OCI-LY1 (cell line): ENCODE measurements at regions not wholly inside any gene's neighbourhood (a gene's known extent, or its start where the extent isn't known, plus 50 kb on each side); places are given as distances from the start of the nearest gene placed in this dataset.

Experiments used
- H2AFZ ChIP-seq: fragments of 200-600 bp; sonication (generic), shearing (Covaris generic); 2 replicates; pipeline ENCODE4 v1.6.0; 2014; ENCODE audit warnings: antibody characterized with exemption, mild to moderate bottlenecking, low read length
- H3F3A ChIP-seq: fragments of 200-600 bp; sonication (generic), shearing (Covaris generic); 2 replicates; pipeline ENCODE4 v1.6.0; 2014; ENCODE audit warnings: mild to moderate bottlenecking, antibody characterized with exemption, low read length, moderate library complexity; ENCODE audit not compliant: insufficient read depth
- H3K27ac ChIP-seq: fragments of 200-600 bp; sonication (generic); 2 replicates; pipeline ENCODE4 v1.5.1; 2014; ENCODE audit warnings: low read length, mixed run types, mild to moderate bottlenecking, low read depth; ENCODE audit not compliant: poor library complexity, severe bottlenecking
- H3K27me3 ChIP-seq: fragments of 200-600 bp; sonication (generic); 2 replicates; pipeline ENCODE4 v1.6.0; 2014; ENCODE audit warnings: antibody characterized with exemption, mild to moderate bottlenecking, low read length, moderate library complexity; ENCODE audit not compliant: insufficient read depth
- H3K36me3 ChIP-seq: fragments of 200-600 bp; sonication (generic); 2 replicates; pipeline ENCODE4 v1.6.1; 2014; ENCODE audit warnings: mild to moderate bottlenecking, antibody characterized with exemption, low read length, moderate library complexity, mixed read lengths; ENCODE audit not compliant: insufficient read depth
- H3K4me1 ChIP-seq: fragments of 200-600 bp; sonication (generic); 2 replicates; pipeline ENCODE4 v1.5.1; 2014; ENCODE audit warnings: mild to moderate bottlenecking, low read length, moderate library complexity; ENCODE audit not compliant: insufficient read depth, severe bottlenecking
- H3K4me2 ChIP-seq: fragments of 200-600 bp; sonication (generic), shearing (Covaris generic); 2 replicates; pipeline ENCODE4 v1.6.1; 2014; ENCODE audit warnings: low read length
- H3K4me3 ChIP-seq: fragments of 200-600 bp; sonication (generic); 2 replicates; pipeline ENCODE4 v1.5.1; 2014; ENCODE audit warnings: low read length, low read depth, mild to moderate bottlenecking, mixed read lengths; ENCODE audit not compliant: poor library complexity, severe bottlenecking
- H3K79me2 ChIP-seq: fragments of 200-600 bp; shearing (Covaris generic); 2 replicates; pipeline ENCODE4 v1.6.1; 2016; ENCODE audit warnings: mixed run types, low read length, mixed read lengths; ENCODE audit not compliant: insufficient read depth
- H3K9ac ChIP-seq: fragments of 200-600 bp; sonication (generic), shearing (Covaris generic); 2 replicates; pipeline ENCODE4 v1.6.1; 2014; ENCODE audit warnings: mild to moderate bottlenecking, low read length, mixed read lengths
- H3K9me2 ChIP-seq: fragments of 200-600 bp; sonication (generic), shearing (Covaris generic); 2 replicates; pipeline ENCODE4 v1.6.1; 2014; ENCODE audit warnings: low read depth, mild to moderate bottlenecking, low read length, mixed read lengths
- H3K9me3 ChIP-seq: fragments of 200-600 bp; shearing (Covaris generic); 2 replicates; pipeline ENCODE4 v1.6.1; 2014; ENCODE audit warnings: low read length, mixed read lengths
- H4K20me1 ChIP-seq: fragments of 200-600 bp; sonication (generic), shearing (Covaris generic); 2 replicates; pipeline ENCODE4 v1.6.0; 2016; ENCODE audit warnings: mild to moderate bottlenecking, low read length; ENCODE audit not compliant: insufficient read depth
- CTCF ChIP-seq: fragments of 200-600 bp; sonication (generic), shearing (Covaris generic); IDR thresholded peaks from 2 replicates; pipeline ENCODE4 v1.5.1; 2017; ENCODE audit warnings: mild to moderate bottlenecking, antibody characterized with exemption, low read length, moderate library complexity, mixed read lengths
- EZH2 ChIP-seq: fragments of 200-600 bp; sonication (generic), shearing (Covaris generic); IDR thresholded peaks from 2 replicates; pipeline ENCODE4 v1.8.0; 2017; ENCODE audit warnings: borderline replicate concordance, mixed run types, mild to moderate bottlenecking, antibody characterized with exemption, low read length, moderate library complexity, mixed read lengths

- Histone ChIP-seq H4K20me1 (no peaks in the 10 kb centered on the region), H3K4me1 (no peaks in the 10 kb centered on the region)
- TF ChIP-seq EZH2 (no peak), CTCF (no peak)
Observed at GRCh38 chr3:72380711-72381493, 467.3 kb downstream of the SHQ1 start.

GRCh38 chr3:72380193-72380592 is 468.1 kb downstream of the SHQ1 start:
- Histone ChIP-seq H2AFZ (no peak overlapping the region), H3K9me3 (no peaks in the 10 kb centered on the region), H3K4me3 (no peak overlapping the region), H3F3A (no peaks in the 10 kb centered on the region), H3K36me3 (peaks cover 19% of the 10 kb centered on the region), H4K20me1 (no peaks in the 10 kb centered on the region), H3K27me3 (no peaks in the 10 kb centered on the region), H3K9ac (no peak overlapping the region), H3K4me1 (no peaks in the 10 kb centered on the region), H3K79me2 (no peaks in the 10 kb centered on the region), H3K4me2 (no peak overlapping the region), H3K27ac (no peak overlapping the region), H3K9me2 (no peaks in the 10 kb centered on the region)
- TF ChIP-seq CTCF: no peak
- no peak for TF ChIP-seq EZH2

More at GRCh38 chr3:72380711-72381493, 467.3 kb downstream of the SHQ1 start:
- H3K9me2 ChIP-seq: no peaks in the 10 kb centered on the region
- H3K4me3 ChIP-seq: no peak overlapping the region
- no peak overlapping the region for H3K27ac ChIP-seq
- H3K36me3 ChIP-seq: peaks cover 19% of the 10 kb centered on the region
- no peak overlapping the region for H3K9ac ChIP-seq
- H3K79me2 ChIP-seq: no peaks in the 10 kb centered on the region
- no peak overlapping the region for H3K4me2 ChIP-seq
- no peaks in the 10 kb centered on the region for H3F3A ChIP-seq
- no peaks in the 10 kb centered on the region for H3K27me3 ChIP-seq
- no peak overlapping the region for H2AFZ ChIP-seq
- H3K9me3 ChIP-seq: no peaks in the 10 kb centered on the region

GRCh38 chr3:72379500-72380187 is 468.6 kb downstream of the SHQ1 start:
- no peaks in the 10 kb centered on the region for H3K27me3 ChIP-seq
- no peaks in the 10 kb centered on the region for H4K20me1 ChIP-seq
- no peaks in the 10 kb centered on the region for H3F3A ChIP-seq
- H3K4me3 ChIP-seq: no peak overlapping the region
- H3K27ac ChIP-seq: no peak overlapping the region
- H3K9me3 ChIP-seq: no peaks in the 10 kb centered on the region
- H3K4me2 ChIP-seq: no peak overlapping the region
- H3K4me1 ChIP-seq: no peaks in the 10 kb centered on the region
- no peaks in the 10 kb centered on the region for H3K79me2 ChIP-seq
- H3K36me3 ChIP-seq: peaks cover 19% of the 10 kb centered on the region
- H3K9ac ChIP-seq: no peak overlapping the region
- H3K9me2 ChIP-seq: no peaks in the 10 kb centered on the region
- TF ChIP-seq EZH2 (no peak), CTCF (no peak)
- H2AFZ ChIP-seq: no peak overlapping the region
